ENCODE measurements at regions not wholly inside any gene's neighbourhood (a gene's known extent, or its start where the extent isn't known, plus 50 kb on each side); places are given as distances from the start of the nearest gene placed in this dataset.

DNA sequence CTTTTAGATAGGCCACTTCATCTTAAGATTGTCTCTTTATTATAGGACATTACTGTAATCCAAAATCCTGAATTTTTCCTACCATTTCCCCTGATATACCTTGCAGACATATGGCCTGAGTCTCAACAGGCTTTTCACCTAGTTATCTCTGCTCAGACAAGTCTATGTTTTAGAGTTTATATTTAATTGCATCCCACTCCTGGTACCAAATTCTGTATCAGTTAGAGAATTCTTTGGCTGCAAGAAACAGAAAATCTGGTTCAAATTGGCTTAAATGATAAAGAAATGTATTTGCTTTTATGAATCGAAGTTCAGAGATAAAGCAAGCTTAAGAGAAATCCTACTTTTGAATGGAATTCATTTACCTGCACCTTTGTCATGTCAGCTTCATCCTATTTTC lies 102.2 kb upstream of the OSMR start:
- CTCF ChIA-PET, result no interaction called here
- H3K27me3 ChIP-seq (replicated peaks; ENCODE audit: insufficient read depth, low read depth, low read length, poor library complexity), result no peaks in the 10 kb centered on the region
- BruUV-seq (replicated peaks), result no TSS peak

GRCh38 chr5:38745836-38746732 lies 99.7 kb upstream of the OSMR start:
- BruUV-seq (replicated peaks), result no TSS peak
- intact Hi-C loops (cut with micrococcal nuclease; ENCODE audit: unreplicated experiment), result no loop called here
- Histone ChIP-seq H3K4me3 (ENCODE audit: low read depth, low read length, poor library complexity, severe bottlenecking) (no peak overlapping the region), H3K27ac (ENCODE audit: low read depth, low read length, poor library complexity, severe bottlenecking) (no peak overlapping the region), H3K9me3 (ENCODE audit: low read depth, low read length, poor library complexity, severe bottlenecking) (peaks cover 13% of the 10 kb centered on the region), H3K27me3 (replicated peaks; ENCODE audit: insufficient read depth, low read depth, low read length, poor library complexity) (no peaks in the 10 kb centered on the region), H3K36me3 (ENCODE audit: insufficient read depth, low read length, poor library complexity, severe bottlenecking) (no peaks in the 10 kb centered on the region), H3K4me1 (ENCODE audit: insufficient read depth, low read length, poor library complexity, severe bottlenecking) (no peaks in the 10 kb centered on the region)
- CTCF ChIA-PET, result interaction anchor here (1.2 kb wide), 1 partner anchor 304 kb away, joined by 4 read pairs; no protein-coding TSS in a partner anchor
- DNase-seq (ENCODE audit: low spot score), result no peak
- TF ChIP-seq CTCF (conservative IDR thresholded peaks at IDR 0.05; ENCODE audit: low read depth, low read length) (no peak), EZH2 (IDR thresholded peaks at IDR 0.05; ENCODE audit: borderline replicate concordance, low read depth, low read length, poor library complexity, severe bottlenecking) (no peak)
- POLR2A ChIA-PET (ENCODE audit: low non-redundant PET), result interaction anchor here (0.6 kb wide), 1 partner anchor 1608 kb away, joined by 4 read pairs; no protein-coding TSS in a partner anchor

More for the DNA sequence above, 102.2 kb upstream of the OSMR start:
- no peak for DNase-seq (ENCODE audit: low spot score)
- Histone ChIP-seq H3K27ac (ENCODE audit: low read depth, low read length, poor library complexity, severe bottlenecking) (no peak overlapping the region), H3K36me3 (ENCODE audit: insufficient read depth, low read length, poor library complexity, severe bottlenecking) (no peaks in the 10 kb centered on the region), H3K4me1 (ENCODE audit: insufficient read depth, low read length, poor library complexity, severe bottlenecking) (peaks cover 4% of the 10 kb centered on the region), H3K4me3 (ENCODE audit: low read depth, low read length, poor library complexity, severe bottlenecking) (no peak overlapping the region), H3K9me3 (ENCODE audit: low read depth, low read length, poor library complexity, severe bottlenecking) (peaks cover 13% of the 10 kb centered on the region)
- intact Hi-C loops (cut with micrococcal nuclease; ENCODE audit: unreplicated experiment), result no loop called here
- TF ChIP-seq EZH2 (IDR thresholded peaks at IDR 0.05; ENCODE audit: borderline replicate concordance, low read depth, low read length, poor library complexity, severe bottlenecking) (no peak), CTCF (conservative IDR thresholded peaks at IDR 0.05; ENCODE audit: low read depth, low read length) (no peak)
- POLR2A ChIA-PET (ENCODE audit: low non-redundant PET), result no interaction called here

DNA sequence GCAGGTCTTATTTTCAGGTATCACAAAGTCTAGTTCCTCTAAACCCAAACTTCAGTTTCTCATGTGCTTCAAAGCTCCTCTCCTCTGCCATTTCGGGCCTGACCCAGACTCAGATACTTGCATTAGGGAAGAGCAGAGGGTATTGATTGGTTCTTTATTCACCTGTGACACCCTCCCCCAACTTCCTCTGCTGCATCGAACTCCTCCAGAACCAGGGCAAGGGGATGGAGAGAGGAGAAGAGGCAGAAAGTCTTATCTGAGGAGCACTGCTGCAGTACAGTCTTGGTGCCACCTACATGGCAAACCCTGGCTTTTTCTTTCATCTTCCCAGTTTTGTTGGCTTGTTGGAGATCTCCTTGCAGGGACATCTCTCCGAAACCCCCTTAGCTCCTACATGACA lies 96.0 kb upstream of the OSMR start:
- ChIA-PET CTCF (interaction anchor here (1.2 kb wide), 1 partner anchor 60 kb away, joined by 5 read pairs; no protein-coding TSS in a partner anchor), POLR2A (ENCODE audit: low non-redundant PET) (no interaction called here)
- DNase-seq (ENCODE audit: low spot score), result no peak
- Histone ChIP-seq H3K36me3 (ENCODE audit: insufficient read depth, low read length, poor library complexity, severe bottlenecking) (no peaks in the 10 kb centered on the region), H3K27ac (ENCODE audit: low read depth, low read length, poor library complexity, severe bottlenecking) (no peak overlapping the region), H3K4me3 (ENCODE audit: low read depth, low read length, poor library complexity, severe bottlenecking) (no peak overlapping the region), H3K4me1 (ENCODE audit: insufficient read depth, low read length, poor library complexity, severe bottlenecking) (peaks cover 9% of the 10 kb centered on the region), H3K9me3 (ENCODE audit: low read depth, low read length, poor library complexity, severe bottlenecking) (no peaks in the 10 kb centered on the region), H3K27me3 (replicated peaks; ENCODE audit: insufficient read depth, low read depth, low read length, poor library complexity) (no peaks in the 10 kb centered on the region)
- intact Hi-C loops (cut with micrococcal nuclease; ENCODE audit: unreplicated experiment), result loop anchor here (10.0 kb wide), 1 partner anchor 305 kb away; no protein-coding TSS in a partner anchor
- BruUV-seq (replicated peaks), result no TSS peak
- TF ChIP-seq EZH2 (IDR thresholded peaks at IDR 0.05; ENCODE audit: borderline replicate concordance, low read depth, low read length, poor library complexity, severe bottlenecking) (no peak), CTCF (conservative IDR thresholded peaks at IDR 0.05; ENCODE audit: low read depth, low read length) (no peak)

All from A673 (cell line).